Activated CD8-positive, alpha-beta memory T cell treated with anti-CD3 and anti-CD28 coated beads for 24 hours (primary cell): ENCODE measurements at regions not wholly inside any gene's neighbourhood (a gene's known extent, or its start where the extent isn't known, plus 50 kb on each side); places are given as distances from the start of the nearest gene placed in this dataset.
"Not testable (repeated sequence)": the region's sequence is repeated elsewhere in the genome, so short reads cannot be mapped to it uniquely, and the experiment has no call there.

ENCODE experiments used
- DNase-seq: peaks from one replicate; pipeline ENCODE4 v3.0.0-alpha.2; 2020

DNA sequence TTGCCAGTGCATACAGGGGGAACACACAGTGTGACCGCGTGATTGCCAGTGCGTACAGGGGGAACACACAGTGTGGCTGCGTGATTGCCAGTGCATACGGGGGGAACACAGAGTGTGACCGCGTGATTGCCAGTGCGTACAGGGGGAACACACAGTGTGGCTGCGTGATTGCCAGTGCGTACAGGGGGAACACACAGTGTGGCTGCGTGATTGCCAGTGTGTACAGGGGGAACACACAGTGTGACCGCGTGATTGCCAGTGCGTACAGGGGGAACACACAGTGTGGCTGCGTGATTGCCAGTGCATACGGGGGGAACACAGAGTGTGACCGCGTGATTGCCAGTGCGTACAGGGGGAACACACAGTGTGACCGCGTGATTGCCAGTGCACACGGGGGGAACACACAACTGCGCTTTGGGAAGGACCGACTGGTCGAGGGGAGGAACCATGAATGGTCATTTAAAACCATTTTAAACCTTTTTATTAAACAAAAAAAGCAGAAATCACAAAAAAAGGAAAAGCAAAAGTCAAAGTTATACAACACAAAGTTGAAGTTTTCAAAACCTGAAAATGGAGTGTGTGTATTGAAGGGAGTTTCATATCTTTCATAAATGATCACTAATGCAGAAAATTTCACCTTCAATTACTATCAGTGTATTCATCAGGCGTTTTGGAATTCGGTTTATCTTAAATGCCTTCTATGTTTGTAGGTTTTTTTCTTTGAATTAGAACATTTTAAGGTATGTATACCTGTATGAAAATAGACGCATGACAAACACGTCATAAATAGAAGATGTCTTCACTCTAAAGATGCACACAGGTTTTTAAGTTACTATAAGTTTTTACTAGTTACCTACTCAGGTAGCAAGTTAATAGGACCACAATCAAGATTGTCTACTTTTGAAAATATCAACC is 141.0 kb downstream of the RTP5 start:
- not testable (repeated sequence) for DNase-seq

DNA sequence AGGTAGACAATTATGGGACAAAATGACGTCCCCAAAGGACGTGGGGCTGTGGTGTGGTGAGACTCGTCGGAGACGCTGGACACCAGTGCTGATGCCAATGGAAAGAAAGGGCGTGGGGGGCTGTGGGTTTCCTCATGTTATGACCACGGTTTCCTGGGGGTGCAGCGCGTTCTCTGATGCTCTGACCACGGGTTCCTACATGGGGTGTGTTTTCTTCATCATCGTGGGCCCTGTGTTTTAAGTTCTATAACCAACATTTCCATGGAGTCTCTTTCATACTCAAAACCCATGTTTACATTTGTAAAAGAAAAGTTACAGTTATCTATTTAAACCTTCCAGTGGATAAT is 141.6 kb downstream of the RTP5 start:
- no peak for DNase-seq

DNA sequence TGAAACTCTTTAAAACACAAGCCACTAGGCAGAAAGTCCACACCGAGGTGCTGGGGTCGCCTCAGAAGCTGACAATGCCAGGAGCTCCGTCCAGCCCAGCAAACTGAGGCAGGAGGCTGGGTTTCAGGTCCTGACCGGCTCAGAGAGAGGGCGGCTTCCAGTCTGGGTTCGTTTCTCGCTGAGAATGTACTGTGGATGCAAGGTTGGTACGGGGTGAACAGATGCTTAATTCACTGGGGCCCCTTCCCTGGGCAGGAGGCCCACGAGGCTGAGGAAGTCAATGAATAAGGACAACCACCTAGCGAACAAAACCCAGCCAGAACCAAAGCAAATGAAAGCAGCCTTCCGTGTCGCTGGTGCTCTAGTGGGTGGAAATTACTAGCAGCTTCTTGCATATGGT is 142.0 kb downstream of the RTP5 start:
- DNase-seq: no peak

DNA sequence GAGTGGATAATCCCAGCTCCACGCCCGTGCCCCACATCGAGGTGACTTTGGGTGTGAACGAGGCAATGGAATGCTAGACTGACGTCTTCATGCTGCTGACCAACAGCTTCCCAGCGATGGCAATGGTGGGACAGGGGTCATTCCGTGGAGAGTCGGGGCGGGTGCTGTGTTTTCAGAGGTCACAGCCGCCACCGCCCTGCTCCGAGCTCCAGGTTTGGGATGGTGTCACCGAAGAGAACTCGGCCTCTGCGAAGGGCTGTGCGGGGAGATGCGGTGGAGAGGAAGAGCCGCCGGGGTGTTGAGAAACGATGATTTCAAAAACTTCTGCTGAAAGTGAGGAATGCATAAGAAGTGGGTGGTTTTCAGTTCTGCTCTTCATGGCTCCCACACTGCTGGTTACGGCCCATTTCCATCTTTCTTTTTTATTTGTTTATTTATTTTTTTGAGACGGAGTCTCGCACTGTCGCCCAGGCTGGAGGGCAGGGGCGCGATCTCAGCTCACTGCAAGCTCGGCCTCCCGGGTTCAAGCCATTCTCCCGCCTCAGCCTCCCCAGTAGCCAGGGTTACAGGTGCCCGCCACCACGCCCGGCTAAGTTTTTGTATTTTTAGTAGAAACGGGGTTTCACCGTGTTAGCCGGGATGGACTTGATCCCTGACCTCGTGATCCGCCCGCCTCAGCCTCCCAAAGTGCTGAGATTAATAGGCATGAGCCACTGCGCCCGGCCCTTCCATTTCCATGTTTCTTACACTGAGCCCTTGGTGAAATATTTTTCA is 142.6 kb downstream of the RTP5 start:
- DNase-seq: no peak

DNA sequence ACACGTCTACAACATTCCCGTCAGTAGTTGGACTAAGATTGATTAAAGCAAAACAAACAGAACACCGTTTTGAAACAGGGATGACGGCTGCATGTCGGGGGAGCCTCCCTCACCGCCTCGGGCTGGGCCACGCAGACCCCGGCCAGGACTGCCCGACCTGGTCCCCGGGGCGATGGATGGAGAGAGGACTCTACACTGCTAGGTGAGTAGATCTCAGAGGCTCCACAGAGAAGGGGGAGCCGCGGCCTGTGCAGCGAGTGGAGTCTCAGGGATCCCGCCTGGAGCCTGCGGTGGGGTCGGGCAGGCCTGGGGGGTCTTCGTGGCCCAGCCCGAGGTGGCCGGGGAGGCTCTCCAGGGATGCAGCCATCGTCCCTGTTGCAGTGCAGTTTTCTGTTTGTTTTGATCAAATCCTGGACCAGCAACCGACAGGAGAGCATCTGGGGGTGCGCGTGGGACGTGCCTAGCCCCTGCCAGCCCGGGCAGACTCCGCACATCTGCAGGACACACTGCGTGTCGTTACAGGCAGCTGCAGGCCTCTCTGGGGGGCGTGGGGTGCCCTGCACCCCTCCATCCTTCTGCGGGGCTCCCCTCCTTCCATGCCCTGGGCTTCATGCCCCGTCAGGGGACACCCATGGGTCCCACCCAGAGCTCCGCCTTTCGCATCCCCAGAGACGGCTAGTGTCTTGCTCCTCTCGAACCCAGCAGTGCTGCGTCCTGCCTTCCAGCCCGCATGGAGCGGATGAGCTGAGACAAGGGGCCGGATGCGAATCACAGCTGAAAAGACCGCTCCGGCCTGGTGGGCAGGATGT is 143.6 kb downstream of the RTP5 start:
- no peak for DNase-seq

DNA sequence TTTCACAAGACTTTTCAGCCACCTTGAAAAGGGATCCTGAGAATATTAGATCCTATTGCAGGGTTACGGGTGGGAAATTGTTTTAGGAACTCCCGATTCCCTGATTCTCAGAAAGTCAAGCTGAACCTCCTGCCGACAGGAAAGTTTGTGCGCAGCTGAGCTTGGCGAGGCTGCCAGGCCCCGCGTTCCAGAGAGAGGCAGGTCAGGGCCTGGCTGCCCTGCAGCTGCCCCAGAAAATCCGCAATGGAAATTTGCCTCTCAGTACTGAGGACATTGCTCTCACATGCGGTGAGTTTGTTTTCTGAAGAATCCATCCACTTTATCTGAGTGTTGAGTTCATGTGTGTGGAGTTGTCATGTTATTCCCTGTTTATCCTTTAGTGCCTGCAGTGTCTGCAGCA is 144.2 kb downstream of the RTP5 start:
- no peak for DNase-seq

DNA sequence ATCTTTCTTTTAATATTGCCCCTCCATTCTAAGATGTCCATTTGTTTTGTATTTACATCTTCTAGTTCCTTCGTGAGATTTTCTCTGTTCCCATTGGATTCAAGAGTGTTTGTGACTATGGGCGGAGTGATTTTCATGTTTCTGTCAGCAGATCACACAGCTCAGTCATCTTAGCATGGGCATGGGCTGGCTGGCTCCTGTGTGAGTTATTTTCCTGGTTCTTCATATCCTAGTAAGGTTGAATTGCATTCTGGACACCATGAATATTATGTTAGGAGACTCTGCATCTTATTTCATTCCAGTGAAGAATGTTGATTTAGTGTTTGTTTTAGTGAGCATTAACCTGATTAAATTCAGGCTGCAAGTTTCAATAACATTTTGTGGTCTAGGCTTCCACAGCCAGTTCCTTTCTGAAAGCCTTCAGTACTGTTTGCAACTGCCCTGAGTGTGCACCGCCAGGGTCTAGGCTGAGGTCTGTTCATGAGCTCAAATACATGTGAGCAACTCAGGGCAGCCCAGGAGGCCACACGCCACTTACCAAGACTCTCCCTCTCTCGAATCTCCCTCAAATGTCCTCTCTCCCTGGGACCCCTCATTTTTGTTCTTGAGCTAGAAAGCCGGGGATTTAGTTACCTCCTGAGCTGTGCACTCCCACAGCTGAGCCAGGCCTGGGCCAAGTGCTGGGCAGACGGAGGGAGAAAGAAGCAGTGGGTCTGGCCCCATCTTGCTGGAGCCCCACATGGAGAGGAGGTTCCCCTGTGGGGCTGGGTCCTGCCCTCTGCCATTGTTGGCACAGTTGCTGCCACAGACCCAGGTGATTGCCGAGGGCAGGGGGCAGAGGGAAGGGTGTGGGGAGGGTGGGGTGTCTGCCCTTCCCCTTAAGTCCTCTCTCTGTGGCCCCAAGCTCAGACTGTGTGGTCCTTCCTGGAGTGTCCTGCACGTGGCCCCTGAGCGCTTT is 145.9 kb downstream of the RTP5 start:
- DNase-seq: no peak

DNA sequence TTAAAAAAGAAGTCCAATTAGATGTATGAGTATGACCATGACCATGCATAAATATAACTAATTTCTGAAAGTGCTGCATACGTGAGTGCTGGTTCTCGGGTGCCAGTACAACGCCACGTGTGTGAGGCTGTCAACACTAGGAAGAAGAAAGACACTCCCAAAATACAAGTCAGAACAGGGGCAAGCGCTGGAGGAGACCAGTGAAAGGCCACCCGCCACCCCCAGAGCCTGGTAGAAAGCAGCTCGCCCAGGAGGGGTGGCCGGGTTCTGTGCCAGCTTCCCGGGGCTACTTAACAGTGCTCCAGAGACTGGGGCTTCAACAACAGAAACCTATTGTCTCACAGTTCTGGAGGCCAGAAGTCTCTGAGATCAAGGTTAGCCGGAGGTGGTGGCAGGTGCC is 147.6 kb downstream of the RTP5 start:
- DNase-seq: no peak

DNA sequence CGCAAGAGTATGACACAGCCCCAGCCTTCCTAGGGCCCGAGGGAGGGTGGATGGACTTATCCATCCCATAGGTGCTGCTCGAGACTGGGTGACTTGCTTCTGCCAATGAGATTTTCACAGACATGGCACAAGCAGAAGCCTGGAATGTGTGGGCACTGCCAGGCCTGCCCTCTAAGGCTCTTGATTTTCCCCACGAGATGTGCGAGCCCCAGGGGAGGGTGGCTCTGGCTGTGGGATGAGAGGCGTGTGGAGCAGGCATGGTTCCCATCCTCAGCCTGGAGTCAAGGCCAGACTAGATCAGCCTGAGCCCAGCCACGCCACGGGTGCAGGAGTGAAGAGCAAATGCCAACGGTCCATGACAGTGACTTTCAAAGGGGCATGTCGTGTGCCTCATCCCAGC is 148.9 kb downstream of the RTP5 start:
- not testable (repeated sequence) for DNase-seq

DNA sequence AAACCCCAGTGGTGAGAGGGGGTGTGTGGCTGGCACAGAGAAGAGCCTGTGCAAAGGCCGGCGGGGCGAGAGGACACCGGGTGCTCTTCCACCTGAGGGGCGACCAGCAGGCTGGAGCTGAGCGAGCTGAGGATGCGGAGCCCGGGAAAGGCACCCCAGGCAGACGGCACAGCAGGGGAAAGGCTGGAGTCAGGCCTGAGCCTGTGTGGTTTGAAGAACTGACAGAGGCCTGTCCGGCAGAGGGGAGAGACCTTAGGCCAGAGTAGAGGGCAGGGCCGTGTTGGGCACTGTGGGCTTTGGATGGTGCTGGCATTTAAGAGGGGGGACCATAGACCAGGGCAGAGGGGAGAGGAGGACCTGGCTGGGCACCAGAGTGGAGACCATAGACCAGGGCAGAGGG is 149.8 kb downstream of the RTP5 start:
- no peak for DNase-seq

DNA sequence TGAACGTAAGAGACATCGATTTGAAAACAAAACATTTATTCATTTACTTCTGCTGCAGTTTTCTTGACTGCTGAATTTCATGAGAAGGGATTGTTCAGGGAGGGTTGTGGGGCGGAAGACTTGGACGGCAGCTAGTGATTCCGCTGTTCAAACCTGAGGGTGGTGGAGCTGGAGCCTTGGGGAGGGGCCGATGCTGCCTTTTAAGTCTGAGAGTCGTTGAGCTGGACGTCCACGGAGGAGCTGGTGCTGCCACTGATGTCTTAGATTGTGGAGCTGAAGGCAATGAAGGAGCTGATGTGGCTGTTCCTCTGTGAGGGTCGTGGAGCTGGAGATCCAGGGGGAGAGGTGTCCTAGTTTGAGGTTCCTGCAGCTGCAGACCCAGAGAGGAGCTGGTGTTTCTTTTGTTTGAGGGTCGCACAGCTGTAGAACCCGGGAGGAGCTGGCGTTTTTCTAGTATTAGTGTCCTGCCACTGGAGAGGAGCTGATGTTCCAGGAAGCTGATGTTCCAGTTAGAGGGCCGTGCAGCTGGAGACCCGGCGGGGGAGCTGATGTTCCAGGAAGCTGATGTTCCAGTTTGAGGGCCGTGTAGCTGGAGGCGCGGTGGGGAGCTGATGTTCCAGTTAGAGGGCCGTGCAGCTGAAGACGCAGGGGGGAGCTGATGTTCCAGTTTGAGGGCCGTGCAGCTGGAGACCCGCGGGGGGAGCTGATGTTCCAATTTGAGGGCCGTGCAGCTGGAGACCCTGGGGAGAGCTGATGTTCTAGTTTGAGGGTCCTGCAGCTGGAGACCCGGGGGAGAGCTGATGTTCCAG is 150.9 kb downstream of the RTP5 start:
- DNase-seq: no peak

DNA sequence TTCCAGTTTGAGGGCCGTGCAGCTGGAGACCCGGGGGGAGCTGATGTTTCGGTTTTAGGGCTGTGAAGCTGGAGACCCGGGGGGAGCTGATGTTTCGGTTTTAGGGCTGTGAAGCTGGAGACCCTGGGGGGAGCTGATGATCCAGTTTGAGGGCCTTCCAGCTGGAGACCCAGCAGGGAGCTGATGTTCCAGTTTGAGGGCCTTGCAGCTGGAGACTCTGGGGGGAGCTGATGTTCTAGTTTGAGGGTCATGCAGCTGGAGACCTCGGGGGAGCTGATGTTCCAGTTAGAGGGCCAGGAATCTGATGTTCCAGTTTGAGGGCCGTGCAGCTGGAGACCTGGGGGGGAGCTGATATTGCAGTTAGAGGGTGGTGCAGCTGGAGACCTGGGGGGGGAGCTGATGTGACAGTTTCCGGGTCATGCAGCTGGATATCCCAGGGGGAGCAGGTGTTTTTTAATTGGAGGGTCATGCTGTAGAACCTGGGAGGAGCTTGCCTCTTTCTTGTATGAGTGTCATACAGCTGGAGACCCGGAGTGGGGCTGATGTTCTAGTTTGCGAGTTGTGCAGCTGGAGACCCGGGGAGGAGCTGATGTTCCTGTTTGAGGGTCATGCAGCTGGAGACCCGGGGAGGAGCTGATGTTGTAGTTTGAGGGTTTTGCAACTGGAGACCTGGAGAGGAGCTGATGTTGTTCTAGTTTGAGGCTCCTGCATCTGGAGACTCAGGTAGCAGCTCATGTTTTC is 153.2 kb downstream of the RTP5 start:
- no peak for DNase-seq

DNA sequence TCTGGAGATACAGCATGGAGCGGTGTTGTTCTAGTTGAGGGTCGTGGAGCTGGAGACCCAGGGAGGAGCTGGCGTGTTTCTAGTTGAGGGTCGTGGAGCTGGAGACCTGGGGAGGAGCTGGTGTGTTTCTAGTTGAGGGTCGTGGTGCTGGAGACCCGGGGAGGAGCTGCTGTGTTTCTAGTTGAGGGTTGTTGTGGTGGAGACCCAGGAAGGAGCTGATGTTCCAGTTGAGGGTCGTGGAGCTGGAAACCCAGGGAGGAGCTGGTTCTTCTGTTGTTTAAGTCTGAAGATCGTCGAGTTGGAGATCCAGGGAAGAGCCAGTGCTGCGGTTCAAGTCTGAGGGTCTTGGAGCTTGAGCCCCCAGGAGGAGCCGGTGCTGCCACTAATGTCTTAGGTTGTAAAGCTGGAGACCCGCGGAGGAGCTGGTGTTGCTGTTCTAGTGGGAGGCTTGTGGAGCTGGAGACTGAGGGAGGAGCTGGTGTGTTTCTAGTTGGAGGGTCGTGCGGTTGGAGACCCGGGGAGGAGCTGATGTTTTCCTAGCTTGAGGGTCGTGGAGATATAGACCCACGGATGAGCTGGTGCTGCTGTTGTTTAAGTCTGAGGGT is 155.3 kb downstream of the RTP5 start:
- no peak for DNase-seq

DNA sequence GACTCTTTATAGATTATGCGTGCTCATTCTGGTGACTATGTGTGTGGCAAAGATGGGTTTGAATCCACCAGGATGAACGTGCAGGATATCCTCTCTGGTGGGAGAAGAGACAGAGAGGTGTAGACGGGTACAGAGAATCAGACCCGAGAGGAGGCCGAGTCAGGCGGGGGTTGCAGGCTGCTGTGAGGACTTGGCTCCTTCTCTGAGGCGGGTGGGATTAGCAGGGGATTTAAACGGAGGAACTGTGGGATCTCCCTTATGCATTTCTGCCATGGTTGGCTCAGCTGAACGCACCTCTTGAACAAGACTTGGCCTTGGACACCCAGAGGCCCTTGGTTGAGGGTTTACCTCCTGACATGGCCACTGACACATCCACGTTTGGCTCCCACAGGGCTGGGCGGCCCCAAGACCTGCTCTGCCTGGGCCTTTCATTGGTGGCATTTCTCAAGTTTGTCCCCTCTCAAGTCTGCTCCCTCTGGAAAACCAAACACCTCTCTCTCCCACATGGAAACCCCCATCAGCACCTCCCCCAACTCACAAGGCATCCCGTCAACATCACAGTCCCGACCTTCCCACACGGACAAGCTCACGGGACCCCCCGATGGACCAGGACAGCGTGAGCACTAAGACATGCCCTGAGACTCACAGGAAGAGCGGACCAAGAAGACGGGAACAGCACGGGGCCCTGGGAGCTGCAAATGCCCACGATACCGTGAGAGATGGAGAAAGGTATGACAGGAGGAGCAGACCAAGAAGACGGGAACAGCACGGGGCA is 158.3 kb downstream of the RTP5 start:
- no peak for DNase-seq

DNA sequence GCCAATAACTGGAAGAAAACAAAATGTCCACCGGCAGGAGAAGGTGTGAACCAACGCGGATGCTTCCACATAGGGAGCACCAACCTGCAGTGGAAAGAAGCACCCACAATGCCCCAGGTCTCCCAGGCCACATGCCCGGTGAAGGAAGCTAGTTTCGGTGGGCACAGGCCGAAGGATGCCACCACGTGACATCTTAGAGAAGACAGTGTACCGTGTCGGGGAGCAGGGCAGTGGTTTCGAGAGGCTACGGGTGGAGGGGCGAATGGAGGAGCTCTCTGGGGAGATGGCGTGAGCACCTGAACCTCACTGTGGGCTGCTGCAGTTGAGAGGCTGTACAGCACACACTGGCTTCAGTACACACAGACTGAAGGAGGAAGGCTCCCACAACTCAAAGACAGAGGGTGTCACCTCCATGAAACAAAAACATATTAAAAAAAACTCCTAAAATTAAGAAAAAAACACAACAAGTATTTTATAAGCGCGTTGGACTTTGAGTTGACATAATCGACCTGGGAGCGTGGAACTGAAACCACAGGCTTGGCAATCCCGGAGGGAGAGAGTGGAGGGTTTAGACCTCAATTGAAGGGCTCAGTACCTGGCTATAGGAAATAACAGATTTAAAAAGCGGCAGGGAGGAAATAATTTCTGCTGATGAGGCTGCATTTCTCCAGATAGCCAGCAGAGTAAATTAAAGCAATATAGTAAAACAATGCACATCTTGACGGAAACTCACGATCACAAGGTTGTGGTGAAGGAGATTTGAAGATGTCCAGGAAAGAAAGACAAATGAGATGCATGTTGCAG is 160.1 kb downstream of the RTP5 start:
- DNase-seq: peak; percentile 55

DNA sequence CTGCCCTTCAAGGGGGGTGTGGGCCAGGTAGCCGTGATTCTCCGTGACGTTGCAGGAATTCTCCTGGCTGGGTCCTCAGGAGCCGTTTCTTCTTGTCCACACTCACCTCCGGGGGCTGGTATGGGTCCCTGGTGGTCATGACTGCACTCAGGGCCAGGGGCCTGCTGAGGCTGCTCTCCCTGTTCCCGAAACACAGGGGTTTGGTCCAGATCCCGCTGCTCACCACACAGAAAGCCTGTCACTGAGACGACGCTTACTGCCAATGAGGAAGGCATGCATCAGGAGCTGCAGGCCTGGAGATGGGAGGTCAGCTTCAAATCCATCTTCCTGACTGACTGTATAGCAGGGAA is 160.7 kb downstream of the RTP5 start:
- DNase-seq: peak; percentile 53

DNA sequence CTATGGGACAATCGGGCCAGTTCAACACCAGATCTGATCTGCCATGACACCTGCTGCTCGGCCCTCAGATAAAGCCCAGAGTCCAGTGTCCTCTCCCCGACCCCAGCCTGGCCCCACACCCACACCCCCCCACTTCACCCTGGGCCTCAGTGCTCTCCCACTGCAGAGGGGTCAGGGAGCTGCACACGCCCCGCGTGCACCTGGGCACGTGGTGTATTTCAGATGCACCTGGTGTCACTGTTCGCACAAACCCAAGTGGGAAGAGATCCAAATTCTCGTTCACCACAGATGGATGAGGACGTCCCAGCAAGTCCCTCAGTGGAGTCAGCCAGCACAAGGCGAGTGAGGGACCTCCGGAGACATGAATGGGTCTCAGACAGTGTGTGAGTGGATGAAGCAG is 161.3 kb downstream of the RTP5 start:
- no peak for DNase-seq

DNA sequence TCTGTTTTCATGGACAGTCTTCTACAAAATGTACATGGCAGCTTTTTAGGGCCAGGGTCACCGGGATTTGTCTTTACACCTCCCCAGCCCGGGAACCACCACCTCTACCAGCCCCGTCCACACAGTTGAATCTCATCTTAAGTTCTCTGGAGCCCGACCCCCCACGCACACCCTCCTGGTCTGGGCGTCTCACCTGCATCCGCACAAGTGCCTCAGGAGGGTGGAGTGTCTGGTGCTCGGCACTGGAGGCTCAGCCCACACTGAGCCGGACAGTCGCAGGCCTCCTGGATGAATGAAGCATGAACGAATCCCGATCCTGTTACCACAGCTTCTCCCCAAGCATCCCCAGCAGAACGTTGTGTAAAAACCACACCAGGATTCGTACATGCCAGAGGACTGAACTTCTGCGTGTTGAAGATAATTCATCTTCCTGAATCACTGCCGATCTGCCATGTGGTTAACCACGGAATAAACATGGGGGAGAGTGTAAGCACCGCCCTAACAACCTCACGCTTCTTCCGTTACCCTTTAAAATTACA is 162.0 kb downstream of the RTP5 start:
- peak; percentile 76 for DNase-seq
